Fibroblast of lung (primary cell): ENCODE measurements at regions not wholly inside any gene's neighbourhood (a gene's known extent, or its start where the extent isn't known, plus 50 kb on each side); places are given as distances from the start of the nearest gene placed in this dataset.
A peak's percentile ranks its signal among the peaks of the same experiment; 100 is the strongest.

Source experiments
- DNase-seq, 2 donors: peaks; one replicate each; pipeline versions ENCODE4 v3.0.0 to v3.0.0-alpha.2; 2010; ENCODE audit warnings: low read depth in 2 of 2
- H2AFZ ChIP-seq: 2 replicates; pipeline ENCODE4 v1.5.1; 2012; ENCODE audit warnings: low read length, control low read depth, inconsistent platforms
- H3K27ac ChIP-seq: 2 replicates; pipeline ENCODE4 v1.5.1; 2011; ENCODE audit warnings: low read length, control low read depth; ENCODE audit not compliant: insufficient read depth
- H3K27me3 ChIP-seq: 2 replicates; pipeline ENCODE4 v1.5.1; 2011; ENCODE audit warnings: mild to moderate bottlenecking, low read length; ENCODE audit not compliant: control insufficient read depth, insufficient read depth
- H3K36me3 ChIP-seq: 2 replicates; pipeline ENCODE4 v1.5.1; 2011; ENCODE audit warnings: low read length; ENCODE audit not compliant: control insufficient read depth, insufficient read depth
- H3K4me1 ChIP-seq: 2 replicates; pipeline ENCODE4 v1.5.1; 2011; ENCODE audit warnings: low read length; ENCODE audit not compliant: control insufficient read depth, insufficient read depth; ENCODE audit errors: extremely low read depth
- H3K4me2 ChIP-seq: 2 replicates; pipeline ENCODE4 v1.5.1; 2011; ENCODE audit warnings: low read length, control low read depth; ENCODE audit not compliant: insufficient read depth; ENCODE audit errors: extremely low read depth
- H3K4me3 ChIP-seq, 4 experiments: fragments of 200-600 bp in 1 of 4; sonication (generic) in 1 of 4; replicated peaks in 1 of 4; 2 replicates each; pipeline ENCODE4 v1.5.1; 2011 to 2016; ENCODE audit warnings: low read length in 4 of 4, low read depth in 3 of 4, mild to moderate bottlenecking in 3 of 4, control low read depth in 2 of 4, inconsistent platforms in 1 of 4, mixed read lengths in 1 of 4; ENCODE audit not compliant: insufficient read depth in 1 of 4; ENCODE audit errors: control extremely low read depth in 1 of 4
- H3K79me2 ChIP-seq: 2 replicates; pipeline ENCODE4 v1.5.1; 2012; ENCODE audit warnings: mild to moderate bottlenecking, low read length, inconsistent platforms; ENCODE audit not compliant: control insufficient read depth, insufficient read depth
- H3K9ac ChIP-seq: 2 replicates; pipeline ENCODE4 v1.5.1; 2011; ENCODE audit warnings: mild to moderate bottlenecking, low read length, control low read depth; ENCODE audit not compliant: insufficient read depth
- H3K9me3 ChIP-seq: 2 replicates; pipeline ENCODE4 v1.5.1; 2012; ENCODE audit warnings: low read depth, low read length; ENCODE audit not compliant: control insufficient read depth, insufficient read depth
- H4K20me1 ChIP-seq: 2 replicates; pipeline ENCODE4 v1.5.1; 2011; ENCODE audit warnings: low read length; ENCODE audit not compliant: control insufficient read depth, insufficient read depth; ENCODE audit errors: extremely low read depth
- EZH2 ChIP-seq: IDR thresholded peaks from 2 replicates; pipeline ENCODE4 v1.5.1; 2012; ENCODE audit warnings: low read length, control low read depth, mild to moderate bottlenecking; ENCODE audit errors: missing control alignments
- TF ChIP-seq, protein P1 (sequence below), 2 donors: IDR thresholded peaks in 1 of 2; conservative IDR thresholded peaks in 1 of 2; 1 replicate in 1 of 2; 2 replicates in 1 of 2; pipeline ENCODE4 v1.5.1; 2011 to 2012; ENCODE audit warnings: low read length in 2 of 2, control low read depth in 1 of 2, inconsistent platforms in 1 of 2, low read depth in 1 of 2, mild to moderate bottlenecking in 1 of 2

DNA sequence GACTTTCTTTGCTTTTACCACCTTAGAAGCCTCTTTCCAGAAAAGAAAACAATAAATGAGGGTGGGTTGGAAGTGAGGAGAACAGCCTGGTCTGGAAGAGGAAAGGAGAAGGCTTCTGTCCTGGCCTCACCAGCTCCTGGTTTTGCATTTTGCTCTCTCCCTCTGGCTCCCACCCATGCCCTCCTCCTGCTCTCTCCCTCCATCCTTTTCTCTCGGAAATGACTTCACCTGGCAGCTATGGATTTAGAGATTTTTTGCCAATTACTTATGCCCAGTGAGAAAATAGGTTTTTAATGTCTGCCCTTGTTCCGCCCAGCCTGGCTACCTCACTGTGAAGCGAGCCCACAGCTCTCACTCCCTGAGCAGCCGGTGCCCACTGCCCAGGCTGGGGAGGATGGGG lies 77.9 kb upstream of the NTRK3 start:
- H3K9ac ChIP-seq, result no peak overlapping the region
- no peak overlapping the region for H3K4me3 ChIP-seq
- no peaks in the 10 kb centered on the region for H3K79me2 ChIP-seq
- H3K27me3 ChIP-seq, result no peaks in the 10 kb centered on the region
- no peak overlapping the region for H3K27ac ChIP-seq
- TF ChIP-seq, protein P1, sequence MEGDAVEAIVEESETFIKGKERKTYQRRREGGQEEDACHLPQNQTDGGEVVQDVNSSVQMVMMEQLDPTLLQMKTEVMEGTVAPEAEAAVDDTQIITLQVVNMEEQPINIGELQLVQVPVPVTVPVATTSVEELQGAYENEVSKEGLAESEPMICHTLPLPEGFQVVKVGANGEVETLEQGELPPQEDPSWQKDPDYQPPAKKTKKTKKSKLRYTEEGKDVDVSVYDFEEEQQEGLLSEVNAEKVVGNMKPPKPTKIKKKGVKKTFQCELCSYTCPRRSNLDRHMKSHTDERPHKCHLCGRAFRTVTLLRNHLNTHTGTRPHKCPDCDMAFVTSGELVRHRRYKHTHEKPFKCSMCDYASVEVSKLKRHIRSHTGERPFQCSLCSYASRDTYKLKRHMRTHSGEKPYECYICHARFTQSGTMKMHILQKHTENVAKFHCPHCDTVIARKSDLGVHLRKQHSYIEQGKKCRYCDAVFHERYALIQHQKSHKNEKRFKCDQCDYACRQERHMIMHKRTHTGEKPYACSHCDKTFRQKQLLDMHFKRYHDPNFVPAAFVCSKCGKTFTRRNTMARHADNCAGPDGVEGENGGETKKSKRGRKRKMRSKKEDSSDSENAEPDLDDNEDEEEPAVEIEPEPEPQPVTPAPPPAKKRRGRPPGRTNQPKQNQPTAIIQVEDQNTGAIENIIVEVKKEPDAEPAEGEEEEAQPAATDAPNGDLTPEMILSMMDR (conservative IDR thresholded peaks at IDR 0.05 in 1 of 2, IDR thresholded peaks at IDR 0.05 in 1 of 2; ENCODE audit: low read depth in 1 of 2, low read length in 2 of 2), result no peak
- TF ChIP-seq EZH2, result no peak
- DNase-seq, result peak in 1 of 2 donors; percentile 86
- H3K9me3 ChIP-seq, result no peaks in the 10 kb centered on the region
- H2AFZ ChIP-seq, result no peak overlapping the region
- no peak overlapping the region for H3K4me2 ChIP-seq
- no peaks in the 10 kb centered on the region for H4K20me1 ChIP-seq
- H3K36me3 ChIP-seq, result no peaks in the 10 kb centered on the region
- H3K4me1 ChIP-seq, result no peaks in the 10 kb centered on the region

DNA sequence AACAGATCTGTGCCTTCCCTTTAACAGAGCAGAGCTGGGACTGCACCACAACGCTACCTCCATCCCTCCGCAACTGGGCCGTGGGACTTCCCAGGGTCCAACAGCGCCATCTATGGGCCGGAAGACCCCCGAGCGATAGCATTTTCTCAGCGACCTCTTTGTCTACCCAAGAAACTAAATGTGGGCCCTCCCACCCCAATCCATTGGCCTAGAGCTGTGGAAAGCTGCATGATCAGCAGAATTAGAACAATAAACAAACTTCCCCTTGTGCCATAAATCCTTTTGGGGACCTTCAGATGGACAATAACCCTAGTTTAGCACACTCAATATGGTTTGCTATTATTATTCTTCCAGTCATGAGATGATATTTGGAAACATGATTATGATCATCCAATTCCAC lies 74.8 kb upstream of the NTRK3 start:
- Histone ChIP-seq H4K20me1 (no peaks in the 10 kb centered on the region), H3K4me1 (no peaks in the 10 kb centered on the region), H3K27me3 (no peaks in the 10 kb centered on the region), H3K9me3 (no peaks in the 10 kb centered on the region), H3K4me3 (no peak overlapping the region), H3K36me3 (no peaks in the 10 kb centered on the region), H3K27ac (no peak overlapping the region), H3K9ac (no peak overlapping the region), H2AFZ (no peak overlapping the region), H3K4me2 (no peak overlapping the region), H3K79me2 (no peaks in the 10 kb centered on the region)
- TF ChIP-seq EZH2, result no peak
- TF ChIP-seq, protein P1 (conservative IDR thresholded peaks at IDR 0.05 in 1 of 2, IDR thresholded peaks at IDR 0.05 in 1 of 2; ENCODE audit: low read depth in 1 of 2, low read length in 2 of 2), result peak; percentile 28 to 39
- peak; percentile 3 to 31 for DNase-seq

DNA sequence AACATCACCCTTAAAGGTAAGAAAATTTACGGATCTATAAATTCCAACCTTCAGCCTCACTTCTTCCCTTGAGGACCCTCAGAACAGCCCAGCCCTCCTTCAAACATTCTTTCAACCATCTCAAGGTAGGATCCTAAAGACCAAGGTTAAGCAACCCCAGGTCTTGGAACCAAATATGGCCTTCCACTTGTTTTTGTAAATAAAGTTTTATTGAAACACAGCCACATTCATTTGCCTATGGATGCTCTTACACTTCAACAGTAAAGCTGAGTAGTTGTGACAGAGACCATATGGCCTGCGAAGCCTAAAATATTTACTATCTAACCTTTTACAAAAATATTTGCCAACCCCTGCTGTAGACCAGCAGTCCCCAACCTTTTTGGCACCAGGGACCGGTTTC lies 70.4 kb upstream of the NTRK3 start:
- H3K4me3 ChIP-seq, result no peak overlapping the region
- TF ChIP-seq, protein P1 (conservative IDR thresholded peaks at IDR 0.05 in 1 of 2, IDR thresholded peaks at IDR 0.05 in 1 of 2; ENCODE audit: low read depth in 1 of 2, low read length in 2 of 2), result no peak
- TF ChIP-seq EZH2, result no peak
- no peak overlapping the region for H3K9ac ChIP-seq
- no peaks in the 10 kb centered on the region for H3K27me3 ChIP-seq
- H3K36me3 ChIP-seq, result no peaks in the 10 kb centered on the region
- no peaks in the 10 kb centered on the region for H3K79me2 ChIP-seq
- no peak overlapping the region for H2AFZ ChIP-seq
- H4K20me1 ChIP-seq, result no peaks in the 10 kb centered on the region
- no peaks in the 10 kb centered on the region for H3K9me3 ChIP-seq
- no peak for DNase-seq
- no peak overlapping the region for H3K4me2 ChIP-seq
- H3K27ac ChIP-seq, result no peak overlapping the region
- no peaks in the 10 kb centered on the region for H3K4me1 ChIP-seq
